ENCODE measurements at regions not wholly inside any gene's neighbourhood (a gene's known extent, or its start where the extent isn't known, plus 50 kb on each side); places are given as distances from the start of the nearest gene placed in this dataset.

DNA sequence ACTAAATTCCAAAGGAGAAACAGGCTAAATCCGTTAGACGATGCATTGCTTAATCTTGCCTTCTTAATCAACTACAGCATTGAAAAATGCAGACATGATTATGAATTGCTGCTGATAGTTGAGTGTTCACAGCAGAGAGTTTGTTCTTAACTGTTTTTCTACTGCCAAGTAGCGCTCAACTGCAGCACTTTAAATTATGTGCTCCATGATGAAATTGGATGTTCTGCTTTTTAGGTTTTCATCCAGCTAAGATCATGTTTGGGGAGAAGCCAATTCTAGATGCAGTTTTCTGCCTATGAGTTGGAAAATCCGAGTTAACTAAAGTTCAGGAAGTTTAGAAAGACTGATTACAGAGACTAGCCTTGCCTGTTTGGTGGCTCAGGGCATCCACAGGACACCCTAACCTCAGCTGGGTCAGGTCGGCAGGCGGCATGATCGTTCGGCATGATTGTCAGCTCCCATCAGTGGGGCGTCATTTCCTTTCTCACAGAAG, 119.4 kb upstream of the PIEZO2 start:
- peak; percentile 93 for DNase-seq (ENCODE audit: low read depth)

DNA sequence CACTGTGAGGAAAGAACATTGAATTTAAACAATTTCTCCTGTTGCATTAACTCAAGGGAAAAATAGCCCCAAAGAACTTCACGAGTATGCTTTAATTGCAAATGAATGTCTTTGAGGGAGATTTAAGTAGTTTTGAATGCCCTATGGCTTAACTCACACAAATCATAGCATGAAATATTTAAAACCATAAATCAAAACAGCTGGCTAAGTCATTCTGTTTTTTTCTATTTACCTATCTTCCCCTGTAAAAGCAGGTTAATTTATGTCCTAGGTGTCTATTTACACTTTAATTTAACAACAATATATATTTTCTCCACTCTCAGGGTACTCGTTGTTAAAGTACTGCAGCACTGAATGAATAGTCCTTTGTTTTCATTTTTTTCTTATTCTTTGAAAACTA, 118.8 kb upstream of the PIEZO2 start:
- DNase-seq (ENCODE audit: low read depth) = no peak

DNA sequence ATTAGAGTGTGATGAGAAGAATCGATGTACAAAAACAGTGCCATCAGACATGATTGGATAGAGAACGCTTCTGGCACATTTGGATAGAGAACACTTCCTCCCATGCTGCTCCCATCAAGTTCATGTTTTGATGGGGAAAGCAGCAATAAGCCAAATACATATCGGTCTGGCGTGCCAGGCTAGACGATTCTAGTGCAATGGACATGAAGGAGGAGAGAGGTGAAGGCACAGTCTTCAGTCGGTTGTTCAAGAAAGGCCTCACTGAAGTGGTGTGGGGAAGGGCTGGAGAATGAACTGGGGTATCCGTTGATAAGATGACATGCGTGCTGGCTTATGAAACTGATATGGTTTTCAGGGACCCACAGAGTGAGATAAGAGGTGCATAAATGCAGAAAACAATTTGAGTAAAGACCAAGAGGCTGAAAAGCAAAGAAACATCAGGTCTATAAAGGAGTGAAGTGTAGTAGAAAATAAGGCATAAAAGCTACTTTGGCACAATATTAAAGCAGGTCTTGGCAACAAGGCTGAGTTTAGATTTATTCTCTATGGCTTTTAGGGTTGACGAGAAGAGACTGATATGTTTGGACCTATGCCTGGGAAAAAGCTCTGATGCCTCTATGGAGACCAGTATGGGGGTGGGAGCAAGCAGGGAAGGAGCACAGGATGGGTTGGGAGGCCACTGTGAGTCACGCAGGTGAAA, 117.6 kb upstream of the PIEZO2 start:
- no peak for DNase-seq (ENCODE audit: low read depth)

DNA sequence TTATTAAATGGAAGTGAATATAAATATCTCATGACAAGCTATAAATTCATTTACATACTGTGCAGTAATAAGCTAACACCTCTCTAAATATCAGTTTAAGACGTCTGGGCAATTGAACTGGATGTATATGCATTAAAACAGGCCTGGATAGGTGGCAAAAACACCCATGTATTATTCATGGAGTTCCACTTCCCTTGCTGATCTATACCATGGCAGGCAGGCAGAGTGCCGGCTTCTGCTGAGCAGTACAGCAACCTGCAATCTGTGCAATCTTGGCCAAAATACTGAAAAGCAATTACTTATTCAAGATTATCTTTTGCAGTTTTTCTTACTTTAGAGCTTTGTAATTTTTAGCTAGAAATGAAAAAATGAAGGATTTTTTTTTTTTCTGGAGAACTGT, 112.1 kb upstream of the PIEZO2 start:
- DNase-seq (ENCODE audit: low read depth) = no peak

DNA sequence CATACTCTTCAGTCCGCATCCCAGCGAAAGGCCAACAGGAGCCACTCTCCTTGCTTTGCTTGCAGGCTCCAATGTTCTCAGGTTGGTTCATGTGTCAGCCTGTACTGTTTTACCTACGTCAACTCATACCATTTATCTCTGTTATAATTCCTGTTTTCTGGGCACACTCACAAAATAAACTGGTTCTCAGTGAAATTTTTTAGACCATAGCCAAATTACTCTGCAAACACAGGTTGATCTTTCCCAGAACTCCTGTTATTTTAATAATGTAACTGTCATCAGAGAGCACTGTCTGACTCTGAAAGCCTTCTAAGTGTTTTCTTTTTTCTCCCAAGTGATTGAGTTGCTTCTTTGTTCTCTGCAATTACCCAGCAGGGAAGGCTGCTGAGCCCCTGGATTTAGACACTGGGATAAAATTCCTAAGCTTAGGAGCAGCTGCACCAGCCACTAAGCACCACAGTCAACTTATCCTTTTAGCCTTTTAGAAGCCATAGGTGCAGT, 111.6 kb upstream of the PIEZO2 start:
- DNase-seq (ENCODE audit: low read depth) = no peak

DNA sequence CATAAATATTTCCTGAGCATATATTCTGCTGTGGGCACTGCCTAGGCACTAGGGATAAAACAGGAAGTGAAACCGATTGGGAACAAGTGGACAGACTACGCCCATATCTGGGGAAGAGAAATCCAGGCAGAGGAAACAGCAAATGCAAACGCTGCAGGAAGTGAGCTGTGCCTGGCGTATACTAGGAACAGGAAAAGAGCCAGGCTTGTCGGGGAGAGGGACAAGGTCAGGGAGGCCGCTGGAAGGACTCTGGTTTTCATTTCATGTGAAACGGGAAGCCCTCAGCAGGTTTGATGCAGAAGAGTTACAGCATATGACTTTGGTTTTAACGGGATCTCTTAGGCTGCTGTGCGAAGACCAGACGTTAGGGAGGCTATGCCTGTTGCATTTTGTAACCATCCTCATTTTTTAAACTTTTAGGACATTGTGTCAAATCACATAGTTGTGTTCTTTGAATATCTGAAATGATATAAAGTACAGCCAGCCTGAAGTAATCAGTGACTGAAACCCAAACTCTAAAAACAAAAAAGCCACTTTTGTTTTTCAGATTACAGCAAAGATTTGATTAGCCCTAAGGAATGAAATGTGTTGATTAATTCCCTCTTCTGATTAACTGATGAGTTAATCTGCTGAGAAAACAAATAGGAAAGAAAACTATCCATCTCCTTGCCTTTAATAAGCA, 110.2 kb upstream of the PIEZO2 start:
- DNase-seq (ENCODE audit: low read depth) = no peak

DNA sequence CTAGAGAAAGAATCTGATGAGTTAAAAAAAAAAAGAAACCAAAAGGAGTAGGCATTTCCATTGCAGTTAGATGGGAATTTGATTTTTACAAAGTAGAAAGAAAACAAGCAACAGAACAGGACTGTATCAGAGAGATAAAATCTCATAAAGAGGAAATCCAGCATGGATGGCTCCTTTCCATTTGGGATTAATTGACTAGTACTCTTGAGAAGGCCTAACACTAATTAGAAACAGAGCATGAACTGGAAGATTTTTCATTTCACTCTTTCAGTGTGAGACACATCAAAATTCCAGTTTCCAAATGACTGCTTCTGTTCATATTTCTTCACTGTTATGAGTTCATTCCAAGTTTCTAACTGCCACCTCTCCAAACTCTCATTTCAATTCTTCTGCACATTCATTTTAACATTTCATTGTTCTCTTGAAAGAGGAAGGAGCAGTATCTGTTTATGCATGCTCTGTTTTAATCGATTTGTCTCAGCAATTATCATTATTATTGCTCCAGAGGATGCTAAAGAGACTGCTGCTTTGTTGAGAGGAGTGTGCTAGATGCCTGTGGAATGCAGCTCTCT, 108.8 kb upstream of the PIEZO2 start:
- no peak for DNase-seq (ENCODE audit: low read depth)

DNA sequence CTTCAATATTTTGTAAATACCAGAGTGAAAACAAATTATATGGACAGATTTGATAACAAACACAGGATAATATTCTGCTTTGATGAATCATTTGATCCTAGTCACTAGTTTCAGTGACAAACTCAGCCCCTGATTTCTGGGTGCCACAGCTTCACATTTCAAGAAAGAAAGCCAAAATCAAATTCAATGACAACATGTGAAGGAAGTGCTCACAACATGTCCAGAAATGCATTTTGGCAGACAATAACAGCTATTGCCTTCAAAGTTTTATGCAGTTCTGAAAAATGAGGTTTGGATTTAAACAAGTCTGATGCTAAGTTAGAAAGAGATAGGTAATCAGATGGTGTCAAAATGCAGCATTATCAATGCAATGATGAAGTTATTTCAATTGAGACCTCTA, 106.9 kb upstream of the PIEZO2 start:
- DNase-seq (ENCODE audit: low read depth) = no peak

DNA sequence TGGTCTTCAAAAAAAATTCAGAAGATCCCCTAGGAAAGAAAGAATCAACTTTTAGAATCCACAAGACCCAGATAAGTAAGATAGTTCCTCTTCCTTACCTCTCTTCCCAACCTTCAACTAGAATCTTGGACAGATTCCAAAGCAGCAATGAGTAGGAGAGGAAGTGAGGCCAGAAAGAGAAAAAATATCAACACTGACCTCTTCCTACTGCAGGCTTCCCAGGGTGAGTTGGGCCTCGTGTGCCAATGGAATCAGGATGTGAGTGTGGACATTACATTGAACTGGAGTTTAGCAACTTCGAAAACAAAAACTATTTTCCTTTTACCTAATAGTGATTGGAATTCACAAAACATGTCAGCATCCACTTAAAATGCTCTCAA, 102.5 kb upstream of the PIEZO2 start:
- DNase-seq (ENCODE audit: low read depth) = no peak

DNA sequence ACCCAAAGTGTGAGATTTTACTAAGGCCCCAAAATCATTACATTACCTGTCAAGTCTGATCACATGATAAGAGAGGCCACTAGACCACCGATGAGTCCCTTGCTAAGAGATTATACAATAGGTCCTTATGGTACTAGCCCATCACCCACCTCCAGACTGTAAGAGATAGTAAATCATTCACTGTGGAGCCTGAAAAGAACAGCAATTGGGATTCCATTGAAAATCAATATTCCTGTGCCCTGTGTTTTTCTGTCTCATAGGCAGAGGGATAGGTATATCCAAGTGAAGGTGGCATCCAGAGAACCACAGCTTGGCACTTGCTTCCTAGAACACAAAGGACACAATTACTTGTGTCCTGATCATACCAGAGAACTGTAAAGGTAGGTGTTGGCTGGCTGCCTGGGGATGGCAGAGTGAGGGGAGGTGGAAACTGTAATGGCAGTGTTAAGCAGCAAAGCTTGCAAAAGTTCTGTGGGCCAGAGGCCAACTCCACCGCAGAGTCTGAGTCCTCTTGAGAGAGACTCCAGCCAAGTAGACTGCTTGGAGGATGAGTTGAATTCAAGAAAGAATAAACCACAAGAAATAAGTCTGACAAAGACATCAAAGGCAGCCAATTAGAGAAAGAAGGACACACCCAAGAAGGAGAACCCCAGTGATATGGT, 102.0 kb upstream of the PIEZO2 start:
- no peak for DNase-seq (ENCODE audit: low read depth)

DNA sequence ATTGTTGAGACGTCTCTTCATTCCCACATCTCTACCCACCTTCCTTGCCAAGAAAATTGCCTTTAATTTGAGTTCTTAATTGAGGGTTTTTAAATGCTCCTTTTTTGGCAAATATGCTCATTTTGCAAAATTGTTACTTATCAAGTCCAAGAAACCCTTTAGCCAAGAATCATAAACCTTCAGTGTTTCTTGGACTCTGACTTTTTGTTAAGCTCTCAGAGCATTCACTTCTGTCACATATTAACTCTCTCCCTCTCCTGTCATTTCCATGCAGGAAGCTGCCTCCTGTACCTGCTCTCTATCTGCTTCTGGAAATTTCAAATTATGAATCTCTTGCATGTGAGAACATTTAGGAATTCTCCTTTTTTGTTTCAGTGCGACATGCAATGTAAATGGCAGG, 100.0 kb upstream of the PIEZO2 start:
- no peak for DNase-seq (ENCODE audit: low read depth)

DNA sequence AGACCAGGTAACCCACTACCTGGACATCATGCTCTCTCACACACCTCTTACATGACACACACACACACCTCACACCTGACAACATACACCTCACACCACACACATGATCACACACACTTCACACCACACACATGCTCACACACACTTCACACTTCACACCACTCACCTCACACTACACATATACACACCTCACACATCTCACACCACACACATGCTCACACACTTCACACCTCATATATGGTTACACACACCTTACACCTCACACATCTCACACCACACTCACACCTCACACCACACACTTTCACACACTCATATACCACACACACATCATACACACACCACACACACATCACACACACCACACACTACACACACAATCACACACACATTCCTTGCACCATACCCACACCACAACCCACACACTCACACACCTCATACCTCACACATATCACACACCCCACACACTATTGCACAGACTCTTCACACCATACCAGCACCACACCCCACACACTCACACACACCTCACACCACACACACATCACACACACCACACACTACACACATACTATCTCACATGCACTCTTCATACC, 98.1 kb upstream of the PIEZO2 start:
- no peak for DNase-seq (ENCODE audit: low read depth)

DNA sequence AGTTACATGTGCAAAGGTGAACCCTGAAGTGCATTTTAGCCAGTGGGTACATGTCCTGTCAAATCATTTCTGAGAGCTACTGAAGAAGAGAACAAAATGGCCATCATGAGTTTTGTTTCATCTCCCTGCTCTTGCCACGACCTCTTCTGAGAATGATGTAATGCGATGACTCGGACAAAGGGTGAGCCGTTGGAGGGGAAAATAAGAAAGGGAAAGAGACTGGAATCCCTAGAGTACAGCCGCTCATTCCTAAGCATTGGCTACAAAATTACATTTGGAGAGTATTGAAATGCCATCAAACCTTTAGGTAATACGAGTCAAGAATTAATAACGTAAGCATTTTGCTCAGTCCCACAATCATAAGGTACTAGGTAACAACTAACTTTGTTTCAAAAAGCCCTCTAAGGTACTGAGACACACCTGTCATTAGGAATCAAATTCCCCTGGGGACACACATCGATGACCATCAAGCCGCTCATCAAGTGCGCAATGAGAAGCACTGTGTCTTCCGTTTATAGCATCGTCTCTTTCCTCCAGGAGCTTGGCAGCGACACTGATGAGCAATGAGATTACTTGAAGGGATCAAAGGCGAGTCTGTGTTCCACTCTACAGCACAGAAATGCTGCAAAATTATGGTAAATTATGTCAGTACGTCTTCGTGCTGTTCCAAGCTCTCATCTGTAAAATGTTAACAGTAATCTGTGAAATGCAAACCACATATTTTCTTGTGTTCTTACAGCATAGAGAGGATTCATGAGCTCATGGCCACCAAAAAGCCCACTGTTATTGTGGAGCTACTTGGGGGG, 97.3 kb upstream of the PIEZO2 start:
- peak; percentile 87 for DNase-seq (ENCODE audit: low read depth)

DNA sequence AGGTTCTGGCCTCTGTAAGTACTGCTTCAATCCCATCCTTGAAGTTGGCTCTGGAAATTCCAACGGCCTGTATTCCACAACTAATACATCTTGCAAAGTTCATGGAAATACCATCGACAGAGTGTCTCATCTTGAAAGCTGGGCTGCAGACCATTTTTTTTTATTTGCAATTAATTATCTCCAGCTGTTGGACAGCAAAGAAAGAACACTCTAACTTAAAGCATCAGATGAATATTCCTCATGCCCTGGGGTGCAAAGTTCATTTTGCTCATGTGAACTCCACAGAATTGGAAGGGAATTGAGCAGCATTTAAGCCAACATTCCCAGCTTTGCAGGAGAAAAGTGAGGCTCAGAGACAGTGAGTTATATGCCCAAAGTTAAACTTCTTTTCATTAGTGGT, 96.5 kb upstream of the PIEZO2 start:
- peak; percentile 91 for DNase-seq (ENCODE audit: low read depth)

DNA sequence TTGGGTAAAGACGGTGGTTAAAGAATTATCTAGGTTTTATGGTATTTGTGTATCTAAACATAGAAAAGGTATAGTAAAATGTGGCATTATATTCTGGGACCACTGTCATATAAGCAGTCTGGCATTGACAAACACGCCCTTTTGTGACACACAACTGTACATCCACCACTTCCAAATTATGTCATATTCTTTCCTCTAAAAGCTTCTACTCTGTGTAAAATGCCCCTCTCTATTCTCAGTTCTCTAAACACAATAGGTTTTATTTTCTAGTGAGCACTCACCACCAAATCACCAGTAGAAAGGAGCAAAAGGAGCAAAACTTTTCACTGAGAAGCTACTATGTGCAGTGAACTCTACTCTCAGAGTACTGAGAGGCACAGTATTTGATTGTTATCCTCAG, 88.1 kb upstream of the PIEZO2 start:
- DNase-seq (ENCODE audit: low read depth) = no peak

DNA sequence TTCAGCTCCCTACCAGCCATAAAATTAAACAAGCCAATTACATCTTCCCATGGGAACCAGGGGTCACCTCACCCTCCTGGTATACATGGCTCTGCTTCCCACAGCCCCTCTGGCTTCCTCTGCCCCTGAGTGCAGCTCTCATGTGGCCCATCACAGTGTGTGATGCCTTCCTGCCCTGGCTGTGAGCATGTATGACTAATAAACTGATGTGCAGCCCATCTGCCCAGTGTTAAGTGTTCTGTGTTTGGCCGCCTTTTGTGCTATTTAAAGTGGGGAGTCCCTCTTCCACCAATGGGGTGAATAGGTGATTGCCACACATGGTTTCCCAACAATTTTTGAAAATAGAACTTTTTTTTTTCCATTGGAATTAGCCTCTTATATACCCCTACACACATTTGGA, 87.7 kb upstream of the PIEZO2 start:
- DNase-seq (ENCODE audit: low read depth) = no peak

DNA sequence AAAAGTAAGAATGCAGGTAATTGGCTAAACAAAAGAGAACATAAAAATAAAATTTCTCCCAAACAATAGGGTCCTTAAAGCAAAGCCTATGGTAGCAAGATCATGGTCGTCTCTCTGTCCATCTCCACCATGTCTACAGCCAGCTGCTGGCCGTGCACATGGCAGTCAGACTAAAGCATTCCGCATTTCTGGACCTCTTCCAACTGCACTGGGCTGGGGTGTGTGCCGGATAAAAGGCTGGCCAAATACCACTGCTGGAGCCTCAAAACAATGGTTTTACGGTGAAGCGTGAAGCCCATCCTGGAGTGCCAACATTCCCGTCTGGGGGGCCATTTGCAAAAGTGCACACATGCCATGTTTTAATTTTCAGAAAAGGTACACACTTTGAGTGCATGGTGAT, 74.8 kb upstream of the PIEZO2 start:
- no peak for DNase-seq (ENCODE audit: low read depth)

DNA sequence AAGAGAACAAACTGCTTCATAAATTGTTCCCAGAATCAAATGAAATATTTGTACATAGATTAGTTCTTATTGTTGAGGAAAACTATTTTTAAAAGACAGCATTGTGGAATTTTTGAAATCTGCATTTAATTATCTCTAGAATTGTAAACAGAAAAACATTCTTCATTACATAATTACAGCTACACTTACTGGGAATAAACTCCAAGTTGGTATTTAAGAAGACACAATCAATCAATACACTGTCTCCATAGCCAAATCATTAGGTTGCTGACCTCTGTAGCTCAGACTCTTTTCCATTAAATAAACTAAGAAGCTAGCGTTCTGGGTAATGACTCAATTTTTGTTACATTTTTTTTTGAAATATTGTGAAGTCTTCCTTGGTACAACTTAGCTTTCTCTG, 70.2 kb upstream of the PIEZO2 start:
- DNase-seq (ENCODE audit: low read depth) = no peak

DNA sequence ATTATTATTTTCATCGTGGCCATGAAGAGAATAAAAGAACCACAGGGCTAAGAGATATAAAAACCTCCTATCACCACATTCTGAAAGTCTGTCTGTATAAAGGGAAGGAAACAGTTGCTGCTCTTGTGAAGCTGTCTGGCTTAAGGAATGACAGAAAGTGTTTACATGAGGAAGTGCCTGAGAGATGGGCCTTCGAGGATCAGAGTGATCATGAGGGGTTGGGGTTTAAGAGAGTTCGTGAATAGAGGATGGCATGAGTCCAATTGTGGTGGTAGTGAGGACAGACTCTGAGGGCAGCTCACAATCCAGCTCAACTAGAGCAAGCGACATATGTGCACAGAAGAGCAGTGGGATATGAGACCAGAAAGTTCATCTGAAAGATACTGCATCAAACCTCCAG, 65.8 kb upstream of the PIEZO2 start:
- DNase-seq (ENCODE audit: low read depth) = no peak

DNA sequence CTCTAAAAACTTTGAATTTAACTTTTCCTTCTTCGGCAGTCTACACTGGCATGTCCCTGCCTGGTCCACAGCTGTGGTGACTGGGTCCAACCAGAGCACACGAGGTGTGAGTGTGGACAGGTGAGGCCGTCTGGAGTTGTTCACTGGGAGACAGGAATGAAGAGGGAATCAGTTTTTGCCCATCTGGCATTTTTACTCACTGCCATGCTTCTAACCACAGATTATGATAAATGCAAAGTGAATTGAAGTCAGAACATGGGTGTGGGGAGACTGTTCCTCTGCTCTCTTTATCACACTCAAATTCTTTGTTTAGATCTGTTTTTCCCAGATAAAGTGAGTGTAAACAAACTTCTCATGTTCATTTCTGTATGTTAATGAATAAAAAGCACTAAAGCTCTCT, 54.7 kb upstream of the PIEZO2 start:
- no peak for DNase-seq (ENCODE audit: low read depth)

DNA sequence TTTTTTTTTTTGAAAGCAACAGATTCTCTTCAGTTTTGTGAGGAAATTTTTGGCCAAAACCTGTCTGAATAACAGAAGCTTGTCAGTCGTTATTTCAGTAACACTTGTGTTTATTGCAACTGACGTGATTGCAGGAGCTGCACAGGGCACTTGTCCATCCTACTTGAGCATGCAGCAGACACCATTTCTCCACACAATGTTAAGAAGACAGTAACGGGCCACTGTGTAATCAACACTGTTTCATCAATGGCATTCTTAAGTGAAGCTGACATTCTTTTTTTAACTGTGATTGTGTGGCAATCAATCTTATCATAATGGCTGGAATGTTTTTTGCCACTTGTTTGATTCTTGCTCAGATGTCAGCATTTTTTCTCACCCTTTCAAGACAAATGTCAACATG, 50.1 kb upstream of the PIEZO2 start:
- no peak for DNase-seq (ENCODE audit: low read depth)
